Natural killer cell (primary cell): ENCODE measurements at regions not wholly inside any gene's neighbourhood (a gene's known extent, or its start where the extent isn't known, plus 50 kb on each side); places are given as distances from the start of the nearest gene placed in this dataset.

ENCODE experiments used
- ATAC-seq, 3 donors: fragments of 150-1000 bp in 2 of 3; fragments of 200-7000 bp in 1 of 3; cut with Tn5 transposase; 1 replicate in 1 of 3; 2 replicates in 2 of 3; pipeline ENCODE4 v1.10.0; 2021; ENCODE audit warnings: mild to moderate bottlenecking in 2 of 3, moderate library complexity in 2 of 3
- DNase-seq, 2 donors: peaks; one replicate each; pipeline versions ENCODE4 v3.0.0 to v3.0.0-alpha.2; 2013 to 2021; ENCODE audit warnings: mixed read lengths in 1 of 2
- H3K27ac ChIP-seq: one replicate; pipeline ENCODE4 v1.5.1; 2013; ENCODE audit warnings: mild to moderate bottlenecking, low read length
- H3K27me3 ChIP-seq: one replicate; pipeline ENCODE4 v1.6.1; 2013; ENCODE audit warnings: low read length; ENCODE audit not compliant: control insufficient read depth, insufficient read depth
- H3K36me3 ChIP-seq: one replicate; pipeline ENCODE4 v1.6.1; 2013; ENCODE audit warnings: low read length; ENCODE audit not compliant: control insufficient read depth, insufficient read depth
- H3K4me1 ChIP-seq: one replicate; pipeline ENCODE4 v1.6.1; 2013; ENCODE audit warnings: low read length; ENCODE audit not compliant: control insufficient read depth, insufficient read depth
- H3K4me3 ChIP-seq: one replicate; pipeline ENCODE4 v1.5.1; 2013; ENCODE audit warnings: low read length
- H3K9me3 ChIP-seq: one replicate; pipeline ENCODE4 v1.6.1; 2013; ENCODE audit warnings: low read length; ENCODE audit not compliant: control insufficient read depth, insufficient read depth
- H3K27ac Mint-ChIP-seq, 2 donors: one replicate each; pipeline ENCODE4 v1.8.0; 2022; ENCODE audit warnings: mild to moderate bottlenecking in 2 of 2, mixed read lengths in 2 of 2, moderate library complexity in 1 of 2
- H3K27me3 Mint-ChIP-seq, 2 donors: one replicate each; pipeline ENCODE4 v1.8.0; 2022; ENCODE audit warnings: low read depth in 2 of 2, mixed read lengths in 2 of 2
- H3K36me3 Mint-ChIP-seq: one replicate; pipeline ENCODE4 v1.8.0; 2022; ENCODE audit warnings: mixed read lengths
- H3K4me1 Mint-ChIP-seq, 2 donors: one replicate each; pipeline ENCODE4 v1.8.0; 2022; ENCODE audit warnings: mixed read lengths in 2 of 2
- H3K4me3 Mint-ChIP-seq: one replicate; pipeline ENCODE4 v1.8.0; 2022; ENCODE audit warnings: mild to moderate bottlenecking, moderate library complexity, mixed read lengths
- H3K9me3 Mint-ChIP-seq, 2 donors: one replicate each; pipeline ENCODE4 v1.8.0; 2022; ENCODE audit warnings: mixed read lengths in 2 of 2
- WGBS: methylation state at CpG from one replicate; pipeline ENCODE4 v1.1.7; 2013; ENCODE audit warnings: missing lambda C conversion rate; ENCODE audit not compliant: insufficient coverage; 5-methylcytosine and 5-hydroxymethylcytosine counted together
- intact Hi-C: fragments of 100-400 bp; cut with micrococcal nuclease; formaldehyde crosslinking; loops from one replicate; pipeline ENCODE4 v1.14.2; 2022
- TF ChIP-seq, protein P1 (sequence below): fragments of 200-600 bp; IDR thresholded peaks from one replicate; pipeline ENCODE4 v1.8.0; 2022; ENCODE audit warnings: antibody characterized with exemption

DNA sequence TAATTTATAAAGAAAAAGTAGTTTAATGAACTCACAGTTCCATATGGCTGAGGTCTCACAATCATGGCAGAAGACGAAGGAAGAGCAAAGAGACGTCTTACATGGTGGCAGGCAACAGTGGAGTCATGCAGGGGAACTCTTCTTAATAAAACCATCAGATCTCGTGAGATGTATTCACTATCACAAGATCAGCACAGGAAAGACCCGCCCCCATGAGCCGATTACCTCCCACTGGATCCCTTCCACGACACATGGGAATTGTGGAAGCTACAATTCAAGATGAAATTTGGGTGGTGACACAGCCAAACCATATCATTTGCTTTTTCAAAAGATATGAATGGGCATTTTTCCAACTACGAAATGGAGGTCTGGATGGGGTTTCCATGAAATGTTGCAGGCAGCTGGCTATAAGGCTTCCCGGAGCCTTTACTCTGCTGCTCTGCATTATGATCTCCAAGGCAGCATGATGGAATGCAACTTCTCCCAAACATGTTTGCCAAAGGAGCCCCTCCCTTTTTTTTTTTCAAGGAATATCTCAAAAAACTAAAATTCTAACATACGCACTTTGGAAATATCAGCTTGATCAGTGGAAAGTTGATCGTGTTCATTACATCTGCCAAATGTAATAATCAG, 189.7 kb downstream of the MEX3B start:
- intact Hi-C loops, result no loop called here
- TF ChIP-seq, protein P1, sequence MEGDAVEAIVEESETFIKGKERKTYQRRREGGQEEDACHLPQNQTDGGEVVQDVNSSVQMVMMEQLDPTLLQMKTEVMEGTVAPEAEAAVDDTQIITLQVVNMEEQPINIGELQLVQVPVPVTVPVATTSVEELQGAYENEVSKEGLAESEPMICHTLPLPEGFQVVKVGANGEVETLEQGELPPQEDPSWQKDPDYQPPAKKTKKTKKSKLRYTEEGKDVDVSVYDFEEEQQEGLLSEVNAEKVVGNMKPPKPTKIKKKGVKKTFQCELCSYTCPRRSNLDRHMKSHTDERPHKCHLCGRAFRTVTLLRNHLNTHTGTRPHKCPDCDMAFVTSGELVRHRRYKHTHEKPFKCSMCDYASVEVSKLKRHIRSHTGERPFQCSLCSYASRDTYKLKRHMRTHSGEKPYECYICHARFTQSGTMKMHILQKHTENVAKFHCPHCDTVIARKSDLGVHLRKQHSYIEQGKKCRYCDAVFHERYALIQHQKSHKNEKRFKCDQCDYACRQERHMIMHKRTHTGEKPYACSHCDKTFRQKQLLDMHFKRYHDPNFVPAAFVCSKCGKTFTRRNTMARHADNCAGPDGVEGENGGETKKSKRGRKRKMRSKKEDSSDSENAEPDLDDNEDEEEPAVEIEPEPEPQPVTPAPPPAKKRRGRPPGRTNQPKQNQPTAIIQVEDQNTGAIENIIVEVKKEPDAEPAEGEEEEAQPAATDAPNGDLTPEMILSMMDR, result no peak
- Histone ChIP-seq H3K27ac (no peak overlapping the region), H3K9me3 (no peaks in the 10 kb centered on the region), H3K27me3 (no peaks in the 10 kb centered on the region), H3K4me3 (no peak overlapping the region), H3K4me1 (no peaks in the 10 kb centered on the region), H3K36me3 (no peaks in the 10 kb centered on the region)
- H3K27me3 Mint-ChIP-seq, result peaks cover 0 to 6% of the 10 kb centered on the region in 2 donors
- WGBS, result 90% methylated on average over 10 of the region's 10 CpGs
- H3K36me3 Mint-ChIP-seq, result no peaks in the 10 kb centered on the region
- DNase-seq (no peak), ATAC-seq (no peak)
- peaks cover 0 to 8% of the 10 kb centered on the region in 2 donors for H3K4me1 Mint-ChIP-seq
- no peak overlapping the region for H3K4me3 Mint-ChIP-seq
- H3K9me3 Mint-ChIP-seq, result no peaks in the 10 kb centered on the region
- H3K27ac Mint-ChIP-seq, result no peak overlapping the region

DNA sequence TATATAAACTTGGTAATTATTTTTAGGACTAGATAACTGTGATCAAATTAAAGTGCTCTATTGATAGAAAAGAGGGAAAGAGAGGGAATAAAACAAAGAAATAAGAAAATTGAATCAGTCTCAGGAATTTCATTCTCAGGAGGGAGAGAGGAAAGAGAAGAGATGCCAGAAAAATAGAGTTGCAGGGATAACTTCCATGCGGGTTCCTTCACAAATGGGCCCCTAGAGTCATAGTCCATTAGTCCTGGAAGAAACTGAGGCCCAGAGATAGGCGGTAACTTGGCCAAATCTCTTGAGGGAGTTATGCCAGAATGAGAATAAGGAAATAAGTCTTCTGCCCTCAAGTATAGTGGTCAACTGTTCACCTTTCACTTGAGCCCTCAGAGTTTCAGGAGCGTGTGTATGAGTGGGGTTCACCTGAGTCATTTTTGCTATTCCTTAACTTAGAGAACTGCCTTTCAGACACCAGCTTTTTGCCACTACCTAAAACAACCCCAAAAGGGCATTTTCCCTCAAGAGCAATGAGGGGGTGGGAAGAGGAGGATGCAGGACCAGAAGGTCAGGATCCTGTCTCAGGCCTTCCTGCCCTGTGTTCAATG, 192.6 kb downstream of the MEX3B start:
- Mint-ChIP-seq H3K4me3 (no peak overlapping the region), H3K4me1 (peaks cover 0 to 9% of the 10 kb centered on the region in 2 donors), H3K27ac (no peak overlapping the region), H3K36me3 (no peaks in the 10 kb centered on the region), H3K27me3 (peaks cover 0 to 6% of the 10 kb centered on the region in 2 donors), H3K9me3 (peaks cover 0 to 2% of the 10 kb centered on the region in 2 donors)
- 88% methylated on average over 3 of the region's 3 CpGs for WGBS
- no peaks in the 10 kb centered on the region for H3K36me3 ChIP-seq
- DNase-seq (no peak), ATAC-seq (no peak)
- TF ChIP-seq, protein P1, result no peak
- H3K27ac ChIP-seq, result no peak overlapping the region
- no peaks in the 10 kb centered on the region for H3K9me3 ChIP-seq
- H3K4me3 ChIP-seq, result no peak overlapping the region
- H3K27me3 ChIP-seq, result no peaks in the 10 kb centered on the region
- intact Hi-C loops, result no loop called here
- H3K4me1 ChIP-seq, result no peaks in the 10 kb centered on the region

DNA sequence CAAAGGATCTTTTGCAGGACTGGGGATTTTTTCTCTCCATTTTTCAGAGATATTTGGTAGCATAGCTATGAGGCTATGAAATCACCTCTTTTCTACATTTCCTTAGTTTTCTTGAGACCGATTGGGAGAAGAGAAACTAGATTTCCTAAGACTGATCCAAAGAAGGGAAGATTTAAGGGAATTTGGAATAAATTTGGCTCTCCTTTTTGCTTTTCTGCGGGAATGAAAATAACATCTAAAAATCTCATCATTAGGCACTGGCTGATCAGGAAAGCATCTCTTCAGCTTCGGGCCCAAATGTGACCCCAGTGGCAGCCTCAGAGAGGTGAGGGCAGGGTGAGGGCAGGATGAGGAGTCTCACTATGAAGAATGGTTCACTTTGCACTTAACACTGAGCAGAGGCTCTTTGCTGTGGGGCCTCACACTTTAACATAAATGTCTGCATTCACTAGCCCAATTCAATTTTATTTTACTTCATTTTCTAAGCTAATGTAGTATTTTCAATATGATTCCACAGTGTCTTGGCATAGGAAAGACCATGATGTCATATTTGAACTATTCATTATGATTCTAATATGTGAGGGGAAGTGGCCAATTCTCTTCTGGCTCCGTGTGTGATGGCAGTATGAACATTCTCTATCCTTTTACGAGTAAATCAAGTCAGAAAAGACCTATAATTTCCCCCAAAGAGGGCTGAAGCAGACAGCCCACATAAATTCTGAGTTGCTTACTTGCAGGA, 193.2 kb downstream of the MEX3B start:
- WGBS, result 83% methylated on average over 2 of the region's 5 CpGs

More for the DNA sequence above, 193.2 kb downstream of the MEX3B start:
- Mint-ChIP-seq H3K4me3 (no peak overlapping the region), H3K27ac (no peak overlapping the region), H3K9me3 (peaks cover 0 to 2% of the 10 kb centered on the region in 2 donors), H3K4me1 (peaks cover 0 to 9% of the 10 kb centered on the region in 2 donors), H3K27me3 (peaks cover 0 to 6% of the 10 kb centered on the region in 2 donors), H3K36me3 (no peaks in the 10 kb centered on the region)
- DNase-seq, result no peak
- H3K9me3 ChIP-seq, result no peaks in the 10 kb centered on the region
- intact Hi-C loops, result no loop called here
- no peaks in the 10 kb centered on the region for H3K4me1 ChIP-seq
- no peak for ATAC-seq
- TF ChIP-seq, protein P1, result no peak
- no peaks in the 10 kb centered on the region for H3K36me3 ChIP-seq
- H3K4me3 ChIP-seq, result no peak overlapping the region
- H3K27me3 ChIP-seq, result no peaks in the 10 kb centered on the region
- H3K27ac ChIP-seq, result no peak overlapping the region
